K562 (cell line): ENCODE measurements at regions not wholly inside any gene's neighbourhood (a gene's known extent, or its start where the extent isn't known, plus 50 kb on each side); places are given as distances from the start of the nearest gene placed in this dataset.

Experiments
- ARID3A ChIP-seq: IDR thresholded peaks from 2 replicates; pipeline ENCODE4 v1.6.1; 2012; ENCODE audit warnings: low read depth, low read length, improper control_type of control experiment, borderline replicate concordance
- ATF7 ChIP-seq: fragments of 450-650 bp; IDR thresholded peaks from 2 replicates; pipeline ENCODE4 v1.7.1; 2014; ENCODE audit warnings: mild to moderate bottlenecking, moderate library complexity
- CBX8 ChIP-seq: fragments of 200-600 bp; sonication (generic); IDR thresholded peaks from 2 replicates; pipeline ENCODE4 v1.6.1; 2012; ENCODE audit warnings: borderline replicate concordance, mixed run types, low read depth, mild to moderate bottlenecking, moderate library complexity, mixed read lengths, low read length, control low read depth, inconsistent platforms; ENCODE audit not compliant: poor library complexity, severe bottlenecking; ENCODE audit errors: extremely low read depth
- CCAR2 ChIP-seq: fragments of 200-400 bp; formaldehyde crosslinking; IDR thresholded peaks from 2 replicates; pipeline ENCODE4 v1.6.1; 2017; ENCODE audit warnings: mild to moderate bottlenecking, low read depth, low read length
- E2F3 ChIP-seq: fragments of 250-450 bp; sonication (Bioruptor Pico); IDR thresholded peaks from 2 replicates; pipeline ENCODE4 v1.4.0; 2020; ENCODE audit warnings: mild to moderate bottlenecking
- ETV1 ChIP-seq: fragments of 450-650 bp; conservative IDR thresholded peaks from 2 replicates; pipeline ENCODE4 v1.6.1; 2016; ENCODE audit warnings: missing genetic modification characterization, control low read depth, low read depth, missing compliant biosample characterization
- HDAC1 ChIP-seq, 2 experiments: fragments of 450-650 bp; IDR thresholded peaks; 2 replicates each; pipeline ENCODE4 v1.6.1; 2016 to 2017; ENCODE audit warnings: inconsistent platforms in 1 of 2, mild to moderate bottlenecking in 1 of 2, moderate library complexity in 1 of 2
- JUN ChIP-seq, 2 experiments: sonication (generic) in 1 of 2; formaldehyde crosslinking in 1 of 2; IDR thresholded peaks; 2 replicates each; pipeline versions ENCODE4 v1.6.1 to v1.8.0; 2012 to 2022; ENCODE audit warnings: borderline replicate concordance in 2 of 2, mild to moderate bottlenecking in 2 of 2, improper control_type of control experiment in 1 of 2, low read depth in 1 of 2, low read length in 1 of 2, missing genetic modification reagents in 1 of 2
- KLF10 ChIP-seq: fragments of 250-450 bp; sonication (Bioruptor Pico); IDR thresholded peaks from 2 replicates; pipeline ENCODE4 v1.6.1; 2021; ENCODE audit warnings: matching md5 sums
- MAZ ChIP-seq, 2 experiments: fragments of 450-650 bp in 1 of 2; sonication (generic) in 1 of 2; formaldehyde crosslinking; IDR thresholded peaks in 1 of 2; conservative IDR thresholded peaks in 1 of 2; 2 replicates each; pipeline versions ENCODE4 v1.4.0 to v1.5.0; 2020; ENCODE audit warnings: mild to moderate bottlenecking in 1 of 2, missing genetic modification reagents in 1 of 2
- MBD2 ChIP-seq: sonication (generic); IDR thresholded peaks from 2 replicates; pipeline ENCODE4 v1.6.1; 2016; ENCODE audit warnings: low read depth, borderline replicate concordance
- PRDM10 ChIP-seq: fragments of 450-650 bp; IDR thresholded peaks from 2 replicates; pipeline ENCODE4 v1.6.1; 2018; ENCODE audit not compliant: partially characterized antibody
- RAD51 ChIP-seq: fragments of 450-650 bp; IDR thresholded peaks from 2 replicates; pipeline ENCODE4 v1.7.1; 2016; ENCODE audit warnings: low read depth, mild to moderate bottlenecking, borderline replicate concordance
- RBM39 ChIP-seq: fragments of 200-400 bp; formaldehyde crosslinking; optimal IDR thresholded peaks from 2 replicates; pipeline ENCODE3; 2018; ENCODE audit warnings: low read depth, low read length
- SMAD3 ChIP-seq: fragments of 450-650 bp; formaldehyde crosslinking; conservative IDR thresholded peaks from 2 replicates; pipeline ENCODE4 v1.4.0; 2020; ENCODE audit warnings: mild to moderate bottlenecking
- SMARCC2 ChIP-seq: fragments of 450-650 bp; IDR thresholded peaks from 2 replicates; pipeline ENCODE4 v1.6.1; 2017; ENCODE audit warnings: antibody characterized with exemption, moderate library complexity, mild to moderate bottlenecking, low read depth
- SOX6 ChIP-seq: fragments of 450-650 bp; IDR thresholded peaks from 2 replicates; pipeline ENCODE4 v1.6.1; 2014; ENCODE audit warnings: mild to moderate bottlenecking
- TRIM28 ChIP-seq: fragments of 450-650 bp; IDR thresholded peaks from 2 replicates; pipeline ENCODE4 v1.6.1; 2017
- ZNF212 ChIP-seq: fragments of 450-650 bp; formaldehyde crosslinking; IDR thresholded peaks from 2 replicates; pipeline ENCODE4 v1.4.0; 2020; ENCODE audit warnings: mild to moderate bottlenecking
- ZNF24 ChIP-seq: fragments of 450-650 bp; IDR thresholded peaks from 2 replicates; pipeline ENCODE4 v1.6.1; 2016
- ZNF785 ChIP-seq: fragments of 250-450 bp; sonication (Bioruptor Pico); IDR thresholded peaks from 2 replicates; pipeline ENCODE4 v1.4.0; 2020; ENCODE audit warnings: mild to moderate bottlenecking

DNA sequence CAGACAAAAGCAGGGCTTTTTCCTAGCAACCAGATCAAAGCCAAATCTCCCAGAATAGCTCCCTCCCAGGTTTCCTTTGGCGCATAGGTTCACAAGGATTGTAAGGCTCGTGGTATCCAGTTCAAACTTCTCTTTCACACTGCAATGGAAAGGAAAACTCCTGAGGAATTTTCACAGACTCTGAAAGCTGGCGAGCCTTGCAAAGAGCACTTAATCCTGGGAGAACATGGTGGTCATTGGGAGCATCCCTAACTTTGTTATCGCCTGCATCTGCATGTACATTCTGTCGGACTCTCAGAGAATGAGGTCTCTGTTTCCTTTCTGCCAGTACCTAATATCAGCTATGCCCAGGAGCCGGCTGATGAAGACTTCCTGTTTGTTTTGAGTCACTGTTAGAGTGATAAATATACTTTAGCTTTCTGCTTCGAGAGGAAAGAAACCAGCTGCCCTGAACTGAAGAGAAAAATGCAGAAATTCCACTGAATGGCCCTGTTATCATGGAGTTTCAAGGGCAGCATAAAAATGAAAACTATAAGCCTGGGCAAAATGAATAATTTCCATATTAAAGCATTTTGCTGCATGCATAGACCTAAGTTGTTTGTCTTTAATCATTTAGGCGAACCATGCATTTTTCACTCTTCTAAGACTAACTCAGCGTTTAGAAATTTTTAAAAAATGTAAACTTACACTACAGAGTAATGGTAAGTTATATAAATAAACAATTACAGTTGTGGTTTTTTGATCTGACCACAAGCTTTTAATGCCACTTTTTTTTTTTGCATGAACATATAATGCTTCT is 76.4 kb upstream of the ZEB2 start (continued):
- TF ChIP-seq HDAC1 (IDR thresholded peaks at IDR 0.05) (peak in 1 of 2 experiments; percentile 58; a peak in 1 of 4 replicates), TRIM28 (no peak), E2F3 (CRISPR knock-in tag) (no peak), MBD2 (peak; percentile 28; the same call in 1 of the 2 replicates), ATF7 (peak; percentile 51), JUN (IDR thresholded peaks at IDR 0.05; ENCODE audit: borderline replicate concordance, low read depth, low read length) (peak; percentile 61; the same call in 1 of the 2 replicates), JUN (CRISPR knock-in tag; IDR thresholded peaks at IDR 0.05; ENCODE audit: borderline replicate concordance) (no peak), PRDM10 (no peak), ZNF212 (CRISPR knock-in tag) (no peak), SOX6 (peak; percentile 74), SMAD3 (CRISPR knock-in tag) (no peak), CCAR2 (no peak), ETV1 (tag) (peak; percentile 72), ZNF785 (no peak), CBX8 (no peak), KLF10 (no peak), SMARCC2 (peak; percentile 90), ARID3A (peak; percentile 81; the same call in 1 of the 2 replicates), RBM39 (peak; percentile 62), MAZ (CRISPR knock-in tag; conservative IDR thresholded peaks at IDR 0.05 in 1 of 2, IDR thresholded peaks at IDR 0.05 in 1 of 2) (peak in 1 of 2 experiments; percentile 24; a peak in 1 of 4 replicates), RAD51 (no peak), ZNF24 (peak; percentile 19; the same call in 1 of the 2 replicates)
